PFSK-1 (cell line): ENCODE measurements at regions not wholly inside any gene's neighbourhood (a gene's known extent, or its start where the extent isn't known, plus 50 kb on each side); places are given as distances from the start of the nearest gene placed in this dataset.

Experiments
- SIN3A ChIP-seq: IDR thresholded peaks from 2 replicates; pipeline ENCODE4 v1.6.1; 2012; ENCODE audit warnings: mild to moderate bottlenecking, low read length, moderate library complexity, borderline replicate concordance; ENCODE audit not compliant: insufficient read depth
- TAF1 ChIP-seq: IDR thresholded peaks from 2 replicates; pipeline ENCODE4 v1.6.1; 2012; ENCODE audit warnings: low read length, control low read depth, borderline replicate concordance; ENCODE audit not compliant: insufficient read depth

DNA sequence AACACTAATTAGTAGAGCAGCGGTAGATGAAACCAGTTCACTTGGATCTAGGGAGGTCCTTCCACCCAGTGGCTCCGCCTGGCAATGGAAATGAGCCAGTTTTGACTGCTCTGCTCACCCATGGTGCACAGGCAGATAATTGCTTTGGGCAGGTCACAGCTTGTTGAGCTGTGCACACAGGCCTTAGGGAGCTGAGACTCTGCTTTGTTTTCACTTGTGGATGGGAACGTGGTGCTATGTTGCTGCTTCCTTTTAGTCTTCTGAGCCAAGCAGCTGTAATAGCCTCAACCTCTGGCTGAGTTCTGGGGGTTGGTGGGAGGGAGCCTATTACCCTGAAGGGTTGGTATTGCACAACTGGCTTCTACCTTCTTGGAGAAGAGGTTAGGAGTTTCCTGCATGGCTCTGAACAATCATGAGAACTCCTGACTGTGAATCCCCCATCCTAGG lies 262.3 kb upstream of the MTNR1B start:
- TF ChIP-seq TAF1 (no peak), SIN3A (no peak)
